GM19239 (cell line): ENCODE measurements at regions not wholly inside any gene's neighbourhood (a gene's known extent, or its start where the extent isn't known, plus 50 kb on each side); places are given as distances from the start of the nearest gene placed in this dataset.

Source experiments
- DNase-seq: peaks from one replicate; pipeline ENCODE4 v3.0.0; 2011; ENCODE audit warnings: low spot score; ENCODE audit not compliant: insufficient read length
- FAIRE-seq: peaks from 2 replicates; lab custom pipeline; 2011; peaks lifted over from hg19 to GRCh38; lab: Jason Lieb, UNC

- FAIRE-seq = no peak
- DNase-seq = no peak
Measured at GRCh38 chr5:136639616-136640015, 274.3 kb upstream of the TRPC7 start.

- FAIRE-seq = no peak
- DNase-seq = no peak
Measured at GRCh38 chr5:136638084-136638483, 272.7 kb upstream of the TRPC7 start.

- no peak for FAIRE-seq
- DNase-seq = no peak
Measured at GRCh38 chr5:136636001-136636400, 270.7 kb upstream of the TRPC7 start.

DNA sequence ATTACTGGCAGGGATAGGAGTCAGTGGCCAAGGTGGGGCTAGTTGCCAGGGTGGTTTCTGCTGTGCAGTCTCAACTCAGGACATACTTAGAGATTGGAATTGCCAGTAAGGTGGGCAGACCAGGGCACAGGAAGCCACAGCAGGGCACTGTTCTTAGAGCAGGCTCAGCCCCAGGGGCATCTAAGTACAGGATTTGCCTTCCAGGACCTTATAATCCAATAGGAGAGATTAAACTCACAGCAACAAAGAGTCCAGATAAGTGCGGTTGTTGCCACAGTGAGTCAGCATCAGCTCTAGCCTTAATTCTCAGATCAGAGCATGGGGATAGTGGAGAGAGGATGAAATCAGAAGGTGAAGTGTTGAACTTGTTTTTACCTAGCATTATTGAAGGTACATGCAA is 265.8 kb upstream of the TRPC7 start:
- DNase-seq (no peak), FAIRE-seq (no peak)

- FAIRE-seq (no peak), DNase-seq (no peak)
Measured at GRCh38 chr5:136629125-136629792, 263.9 kb upstream of the TRPC7 start.

- DNase-seq (no peak), FAIRE-seq (no peak)
Measured at GRCh38 chr5:136626531-136626930, 261.2 kb upstream of the TRPC7 start.

DNA sequence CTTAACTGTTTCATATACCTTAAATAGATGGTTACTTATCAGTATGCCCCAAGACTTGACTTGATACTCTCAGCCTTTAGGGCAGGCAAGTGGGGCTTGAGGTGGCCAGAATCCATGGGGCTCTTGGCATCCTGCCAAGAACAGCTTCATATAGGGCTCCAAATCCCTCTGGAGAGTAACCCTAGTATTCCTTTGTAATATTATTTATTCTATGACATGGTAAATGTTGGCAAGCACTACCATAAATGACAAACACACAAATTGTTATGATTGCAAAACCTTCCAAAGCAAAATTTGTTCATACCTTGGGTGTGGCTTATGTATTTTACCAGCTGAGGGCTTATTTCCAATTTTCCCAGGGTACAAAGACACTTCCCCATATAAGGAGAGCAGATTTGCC is 257.4 kb upstream of the TRPC7 start:
- no peak for DNase-seq
- FAIRE-seq = no peak

DNA sequence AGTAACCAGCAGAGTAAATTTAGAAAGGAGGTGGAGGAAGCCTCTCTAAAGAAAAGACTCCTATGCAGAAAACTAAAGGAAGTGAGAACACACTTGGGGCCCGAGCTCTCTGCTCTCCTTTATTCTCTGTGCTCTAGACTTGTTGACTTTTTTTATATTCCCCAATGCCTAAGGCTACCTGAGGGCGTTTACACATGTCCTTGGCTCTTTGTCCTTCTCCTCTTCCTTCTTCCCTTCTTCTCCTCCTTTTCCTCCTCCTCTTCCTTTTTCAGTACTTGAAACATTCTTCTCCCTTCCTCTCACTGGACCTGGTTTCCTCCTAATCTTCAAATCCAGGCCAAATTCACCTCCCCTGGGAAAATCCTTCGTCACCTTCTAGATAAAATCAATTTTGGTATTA is 256.4 kb upstream of the TRPC7 start:
- DNase-seq (no peak), FAIRE-seq (no peak)

DNA sequence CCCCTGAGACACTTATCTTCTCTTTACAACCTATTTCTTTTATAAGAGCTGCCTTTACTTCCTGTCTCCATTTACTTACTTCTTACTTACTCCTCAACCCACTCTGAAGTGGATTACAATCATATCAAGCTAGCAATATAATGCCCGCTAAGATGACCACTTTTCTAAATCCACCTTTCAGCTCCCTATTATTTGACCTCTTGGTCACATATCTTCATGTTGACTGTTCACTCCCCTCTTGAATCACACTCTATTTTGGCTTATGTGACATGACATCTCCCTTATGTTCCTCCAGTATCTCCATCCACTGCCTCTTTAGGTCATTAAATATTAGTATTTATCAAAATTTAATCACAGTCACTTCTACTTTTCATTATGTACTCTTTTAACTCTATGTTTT is 255.3 kb upstream of the TRPC7 start:
- FAIRE-seq (no peak), DNase-seq (no peak)

GRCh38 chr5:136620016-136620419 is 254.7 kb upstream of the TRPC7 start:
- FAIRE-seq (no peak), DNase-seq (no peak)

DNA sequence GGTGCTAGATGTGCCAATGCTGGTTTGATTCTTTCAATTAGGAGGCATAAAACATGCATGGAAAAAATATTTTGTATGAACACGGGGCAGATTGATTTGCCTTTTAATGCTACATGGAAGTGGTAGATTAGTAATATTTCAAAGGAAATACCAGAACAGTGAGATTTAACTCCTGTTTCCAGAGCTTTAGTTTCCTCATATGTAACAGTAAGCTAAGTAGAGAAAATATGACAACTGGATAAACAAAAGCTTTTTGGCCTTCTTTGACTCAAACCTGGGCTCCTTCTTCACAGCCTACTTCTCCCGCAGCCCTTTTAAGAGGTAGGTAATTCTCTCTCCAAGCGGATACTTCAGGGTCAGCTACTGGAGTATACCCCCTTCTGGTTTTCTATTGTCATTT is 254.2 kb upstream of the TRPC7 start:
- no peak for FAIRE-seq
- no peak for DNase-seq

GRCh38 chr5:136615251-136616119 is 250.1 kb upstream of the TRPC7 start:
- DNase-seq (no peak), FAIRE-seq (no peak)

DNA sequence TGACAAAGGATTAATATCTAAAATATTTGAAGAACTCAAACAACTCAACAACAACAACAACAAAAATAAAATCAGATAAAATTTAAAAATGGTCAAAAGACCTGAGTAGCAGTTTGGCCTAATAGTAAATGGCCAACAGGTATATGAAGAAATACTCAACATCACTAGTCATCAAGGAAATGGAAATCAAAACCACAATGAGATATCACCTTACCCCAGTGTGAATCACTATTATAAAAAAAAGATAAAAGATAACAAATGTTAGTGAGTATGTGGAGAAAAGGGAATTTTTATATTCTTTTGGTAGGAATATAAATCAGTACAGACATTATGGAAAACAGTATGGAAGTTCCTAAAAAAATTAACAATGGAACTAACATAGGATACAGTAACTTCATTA is 247.9 kb upstream of the TRPC7 start:
- FAIRE-seq (no peak), DNase-seq (no peak)

DNA sequence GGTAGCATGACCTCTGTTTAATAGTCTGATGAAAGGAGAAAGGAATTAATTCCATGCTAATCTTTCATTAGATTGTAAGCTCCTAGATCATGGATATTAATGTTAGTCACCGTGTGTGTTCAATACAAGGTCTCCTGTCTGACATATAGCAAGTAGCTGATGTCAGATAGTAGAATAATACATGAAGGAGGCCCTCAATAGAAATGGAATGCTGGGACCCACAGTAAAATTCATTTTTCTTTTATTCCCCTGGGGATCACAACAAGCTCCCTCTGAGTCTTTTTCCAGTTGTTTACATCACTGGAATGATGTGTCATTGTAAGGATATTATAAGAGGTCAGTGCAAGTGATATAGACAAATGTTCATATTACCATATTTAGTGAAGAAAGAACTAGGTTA is 240.3 kb upstream of the TRPC7 start:
- no peak for FAIRE-seq
- DNase-seq = no peak

DNA sequence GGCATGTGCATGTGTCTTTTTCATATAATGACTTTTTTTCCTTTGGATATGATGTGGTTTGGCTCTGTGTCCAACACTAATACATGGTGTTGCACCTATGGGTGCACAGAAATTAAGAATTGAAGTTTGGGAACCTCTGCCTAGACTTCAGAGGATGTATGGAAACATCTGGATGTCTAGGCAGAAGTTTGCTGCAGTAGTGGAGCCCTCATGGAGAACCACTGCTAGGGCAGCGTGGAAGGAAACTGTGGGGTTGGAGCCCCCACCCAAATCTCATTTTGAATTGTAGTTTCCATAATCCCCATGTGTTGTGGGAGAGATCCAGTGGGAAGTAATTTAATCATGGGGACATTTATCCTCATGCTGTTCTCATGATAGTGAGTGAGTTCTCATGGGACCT is 235.0 kb upstream of the TRPC7 start:
- no peak for FAIRE-seq
- no peak for DNase-seq

DNA sequence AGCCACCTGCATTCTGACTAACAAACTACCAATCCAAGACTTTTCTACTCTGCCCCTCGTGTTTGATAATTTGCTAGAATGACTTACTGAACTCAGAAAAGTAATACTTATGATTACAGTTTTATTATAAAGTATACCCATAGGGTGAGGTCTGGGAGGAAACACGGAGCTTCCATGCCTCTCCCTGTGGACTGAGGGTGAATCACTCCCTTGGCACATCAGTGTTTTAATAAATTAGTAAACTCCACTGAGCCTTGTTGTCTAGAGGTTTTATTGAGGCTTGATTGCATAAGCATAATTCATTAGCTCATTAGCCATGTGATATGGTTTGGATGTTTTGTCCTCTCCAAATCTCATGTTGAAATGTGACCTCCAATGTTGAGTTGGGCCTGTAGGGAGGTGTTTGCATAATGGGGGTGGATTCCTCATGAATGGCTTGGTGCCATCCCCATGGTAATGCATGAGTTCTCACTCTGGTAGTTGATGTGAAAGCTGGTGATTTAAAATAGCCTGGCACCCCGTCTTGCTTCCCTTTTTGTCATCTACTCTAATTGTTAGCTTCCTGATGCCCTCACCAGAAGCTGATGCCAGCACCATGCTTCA is 233.6 kb upstream of the TRPC7 start:
- FAIRE-seq (no peak), DNase-seq (no peak)

DNA sequence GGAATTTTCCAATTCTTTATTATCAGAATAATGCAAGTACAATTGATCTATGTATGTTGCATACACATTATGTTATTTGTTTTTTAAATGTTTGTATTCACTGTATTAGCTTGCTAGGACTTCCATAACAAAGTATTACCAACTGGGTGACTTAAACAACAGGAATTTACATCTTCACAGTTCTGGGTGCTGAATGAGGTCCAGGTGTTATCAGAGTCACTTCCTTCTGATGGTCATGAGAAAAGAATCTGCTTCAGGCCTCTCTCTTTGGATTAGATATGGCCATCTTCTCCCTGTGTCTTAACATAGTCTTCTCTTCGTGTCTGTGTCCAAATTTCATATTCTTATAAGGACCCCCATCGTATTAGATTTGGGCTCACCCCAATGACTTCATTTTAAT is 229.1 kb upstream of the TRPC7 start:
- DNase-seq (no peak), FAIRE-seq (no peak)

- FAIRE-seq = no peak
- DNase-seq = no peak
Measured at GRCh38 chr5:136590581-136590980, 225.2 kb upstream of the TRPC7 start.

DNA sequence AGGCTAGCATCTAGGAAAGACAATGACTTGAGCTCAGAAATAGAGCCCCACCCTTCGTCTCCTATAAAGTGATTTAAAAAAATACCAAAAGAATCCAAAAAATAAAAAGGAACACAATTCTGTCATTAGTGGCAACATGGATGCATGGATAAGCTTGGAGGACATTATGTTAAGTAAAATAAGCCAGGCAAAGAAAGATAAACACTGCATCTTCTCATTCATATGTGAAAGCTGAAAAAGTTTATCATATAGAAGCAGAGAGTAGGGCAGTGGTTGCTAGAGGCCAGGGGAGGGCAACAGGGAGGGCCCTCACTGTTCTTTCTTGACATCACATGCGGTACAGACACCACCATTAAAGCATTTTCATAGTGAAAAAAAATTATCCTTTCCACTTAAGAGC is 220.9 kb upstream of the TRPC7 start:
- DNase-seq = no peak
- FAIRE-seq = no peak

GRCh38 chr5:136584474-136584873 is 219.1 kb upstream of the TRPC7 start:
- FAIRE-seq (no peak), DNase-seq (no peak)

DNA sequence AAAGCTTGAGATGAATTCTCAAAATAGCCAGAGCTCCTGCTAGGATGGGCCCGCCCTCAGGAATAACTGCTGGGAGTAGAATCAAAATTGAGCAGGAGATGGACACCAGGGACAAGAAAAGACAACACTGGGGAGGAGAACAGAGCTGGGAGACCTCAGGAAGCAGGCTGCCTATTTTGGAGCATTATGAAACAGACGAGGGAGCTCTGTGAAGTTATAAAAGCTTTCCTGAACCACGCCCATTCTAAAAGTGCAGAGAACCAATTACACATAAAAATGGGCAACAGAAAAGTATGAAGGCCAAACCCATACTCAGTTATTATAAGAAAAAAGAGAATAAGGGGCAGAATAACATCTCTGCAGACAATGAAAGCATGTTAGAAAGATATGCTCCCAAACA is 213.9 kb upstream of the TRPC7 start:
- DNase-seq (no peak), FAIRE-seq (no peak)
